ENCODE measurements at regions not wholly inside any gene's neighbourhood (a gene's known extent, or its start where the extent isn't known, plus 50 kb on each side); places are given as distances from the start of the nearest gene placed in this dataset.
"Not testable (repeated sequence)": the region's sequence is repeated elsewhere in the genome, so short reads cannot be mapped to it uniquely, and the experiment has no call there.

DNA sequence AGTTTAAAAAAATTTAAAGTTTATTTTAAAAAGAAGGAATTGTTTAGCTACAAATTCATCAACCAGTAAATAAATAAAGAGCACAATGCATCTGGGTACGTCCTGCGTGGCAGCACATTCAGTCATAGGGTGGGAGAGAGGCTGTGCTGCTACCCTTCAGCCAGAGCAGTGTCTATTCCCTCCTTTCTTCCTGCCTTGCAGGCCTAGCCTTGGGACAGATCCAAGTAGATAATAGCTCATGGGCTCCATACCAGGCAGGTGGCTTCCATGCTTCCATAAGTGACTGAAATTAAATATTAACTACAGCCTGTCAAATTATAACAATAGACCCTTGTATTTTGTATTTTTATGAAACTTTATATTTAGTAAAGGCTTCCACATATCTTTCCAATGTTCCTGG is 408.3 kb upstream of the RGMB start:
- Histone ChIP-seq H3K4me3 (ENCODE audit: low read length) (no peak overlapping the region), H3K9ac (ENCODE audit: low read depth, low read length) (no peak overlapping the region), H3K27me3 (ENCODE audit: insufficient read depth, low read length) (no peaks in the 10 kb centered on the region), H3K4me1 (ENCODE audit: insufficient read depth, low read length) (no peaks in the 10 kb centered on the region), H3K36me3 (ENCODE audit: insufficient read depth, low read length) (no peaks in the 10 kb centered on the region), H3K9me3 (ENCODE audit: insufficient read depth, low read depth, low read length) (peaks cover 3% of the 10 kb centered on the region; the same call in 1 of the 2 replicates), H3K27ac (ENCODE audit: low read depth, low read length) (no peak overlapping the region)
- WGBS: 96% methylated on average over 2 of the region's 2 CpGs

DNA sequence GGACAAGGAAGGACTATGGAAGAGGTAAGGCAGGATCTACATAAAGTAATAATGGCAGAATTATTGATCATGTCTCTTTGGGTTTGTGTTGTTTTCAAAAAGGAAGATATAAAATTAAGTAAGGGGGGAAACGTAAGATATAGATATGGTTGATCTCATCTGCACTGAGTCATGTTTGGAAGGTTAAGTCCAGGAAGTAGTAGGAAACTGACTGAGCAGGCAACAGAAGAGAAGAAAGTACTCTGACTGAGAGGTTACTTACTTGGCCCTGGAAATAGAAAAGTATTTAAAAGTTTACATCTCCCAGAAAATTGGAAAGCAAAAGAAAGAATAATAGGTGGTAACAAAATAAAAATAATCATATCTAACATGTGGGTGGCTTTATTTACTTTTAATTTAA is 405.3 kb upstream of the RGMB start:
- H3K27ac ChIP-seq (ENCODE audit: low read depth, low read length): no peak overlapping the region
- 95% methylated on average over 1 of the region's 1 CpG for WGBS
- no peak overlapping the region for H3K4me3 ChIP-seq (ENCODE audit: low read length)
- no peaks in the 10 kb centered on the region for H3K27me3 ChIP-seq (ENCODE audit: insufficient read depth, low read length)
- no peaks in the 10 kb centered on the region for H3K9me3 ChIP-seq (ENCODE audit: insufficient read depth, low read depth, low read length)
- H3K9ac ChIP-seq (ENCODE audit: low read depth, low read length): no peak overlapping the region
- no peaks in the 10 kb centered on the region for H3K36me3 ChIP-seq (ENCODE audit: insufficient read depth, low read length)
- no peaks in the 10 kb centered on the region for H3K4me1 ChIP-seq (ENCODE audit: insufficient read depth, low read length)

DNA sequence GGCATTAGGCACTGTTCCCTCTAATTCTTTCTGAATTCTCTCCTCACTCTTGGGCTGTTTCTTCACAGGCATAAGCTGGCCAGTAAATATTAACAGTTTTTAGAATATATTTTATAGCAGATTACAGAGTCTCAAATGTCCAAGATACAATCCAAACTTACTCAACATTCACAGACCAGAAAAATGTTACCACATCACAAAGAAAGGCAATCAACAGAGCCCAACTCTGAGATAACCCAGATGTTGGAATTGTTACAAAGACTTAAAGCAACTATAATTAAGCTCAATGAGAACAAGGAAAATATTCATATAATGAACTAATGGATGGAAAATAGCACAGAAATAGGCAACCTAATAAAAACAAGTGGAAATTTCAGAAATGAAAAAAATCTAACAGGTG is 401.1 kb upstream of the RGMB start:
- H3K27me3 ChIP-seq (ENCODE audit: insufficient read depth, low read length): no peaks in the 10 kb centered on the region
- no peaks in the 10 kb centered on the region for H3K36me3 ChIP-seq (ENCODE audit: insufficient read depth, low read length)
- no peak overlapping the region for H3K27ac ChIP-seq (ENCODE audit: low read depth, low read length)
- no peak overlapping the region for H3K4me3 ChIP-seq (ENCODE audit: low read length)
- H3K4me1 ChIP-seq (ENCODE audit: insufficient read depth, low read length): peaks cover 16% of the 10 kb centered on the region; the same call in 1 of the 2 replicates
- no peaks in the 10 kb centered on the region for H3K9me3 ChIP-seq (ENCODE audit: insufficient read depth, low read depth, low read length)
- H3K9ac ChIP-seq (ENCODE audit: low read depth, low read length): no peak overlapping the region

DNA sequence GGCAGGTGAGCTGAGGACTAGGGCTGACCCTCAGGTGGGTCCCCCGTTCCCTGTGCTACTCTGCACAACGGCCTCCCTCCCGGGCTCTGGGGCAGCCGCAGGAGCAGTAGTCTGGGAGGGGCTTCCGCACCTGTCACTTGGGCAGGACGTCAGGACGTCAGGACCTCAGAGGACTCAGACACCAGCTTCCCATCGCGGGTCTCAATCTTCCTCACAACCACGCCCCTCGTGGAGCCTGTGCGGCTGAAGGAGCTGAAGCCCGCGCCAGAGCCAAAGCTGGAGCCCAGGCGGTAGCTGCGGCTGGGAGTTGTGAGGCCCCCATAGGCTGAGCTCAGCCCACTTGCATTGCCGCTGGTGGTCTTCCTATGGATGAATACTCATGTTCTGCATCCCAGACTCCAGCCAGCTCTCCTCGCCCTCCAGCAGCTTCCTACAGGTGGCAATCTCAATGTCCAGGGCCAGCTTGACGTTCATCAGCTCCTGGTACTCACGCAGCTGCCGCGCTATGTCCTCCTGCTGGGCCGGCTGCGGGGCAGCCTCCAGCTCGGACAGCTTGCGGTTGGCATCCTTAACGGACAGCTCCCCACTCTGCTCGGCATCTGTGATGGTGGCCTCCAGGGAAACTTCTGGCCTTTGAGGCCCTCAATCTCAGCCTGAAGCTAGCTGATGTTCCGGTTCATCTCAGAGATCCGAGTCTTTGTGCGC is 381.4 kb upstream of the RGMB start:
- H3K9ac ChIP-seq (ENCODE audit: low read depth, low read length): no peak overlapping the region
- 96% methylated on average over 31 of the region's 31 CpGs for WGBS
- no peak overlapping the region for H3K27ac ChIP-seq (ENCODE audit: low read depth, low read length)
- peaks cover 15% of the 10 kb centered on the region; the same call in 1 of the 2 replicates for H3K4me1 ChIP-seq (ENCODE audit: insufficient read depth, low read length)
- H3K9me3 ChIP-seq (ENCODE audit: insufficient read depth, low read depth, low read length): no peaks in the 10 kb centered on the region
- H3K36me3 ChIP-seq (ENCODE audit: insufficient read depth, low read length): no peaks in the 10 kb centered on the region
- no peaks in the 10 kb centered on the region for H3K27me3 ChIP-seq (ENCODE audit: insufficient read depth, low read length)
- H3K4me3 ChIP-seq (ENCODE audit: low read length): no peak overlapping the region

DNA sequence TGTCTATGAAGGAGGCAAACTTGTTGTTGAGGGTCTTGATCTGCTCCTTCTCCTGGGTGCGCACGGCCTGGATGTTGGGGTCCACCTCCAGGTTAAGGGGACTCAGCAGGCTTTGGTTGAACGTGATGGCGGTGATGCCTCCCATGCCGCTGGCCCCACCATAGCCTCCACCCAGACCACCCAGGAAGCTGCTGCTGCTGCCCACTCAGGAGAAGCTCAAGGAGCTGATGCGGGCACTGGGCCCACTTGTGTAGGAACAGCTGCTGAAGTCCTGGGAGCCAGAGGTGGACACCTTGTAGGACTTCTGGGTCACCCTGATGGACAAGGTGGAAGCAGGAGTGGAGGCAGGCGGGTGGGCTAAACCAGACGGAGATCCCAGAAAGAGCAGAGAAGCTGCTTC is 380.3 kb upstream of the RGMB start:
- H3K9me3 ChIP-seq (ENCODE audit: insufficient read depth, low read depth, low read length); H3K4me3 ChIP-seq (ENCODE audit: low read length); H3K27me3 ChIP-seq (ENCODE audit: insufficient read depth, low read length); H3K27ac ChIP-seq (ENCODE audit: low read depth, low read length); H3K9ac ChIP-seq (ENCODE audit: low read depth, low read length); H3K36me3 ChIP-seq (ENCODE audit: insufficient read depth, low read length): not testable (repeated sequence)
- H3K4me1 ChIP-seq (ENCODE audit: insufficient read depth, low read length): peaks cover 15% of the 10 kb centered on the region; the same call in 1 of the 2 replicates
- 96% methylated on average over 8 of the region's 8 CpGs for WGBS

DNA sequence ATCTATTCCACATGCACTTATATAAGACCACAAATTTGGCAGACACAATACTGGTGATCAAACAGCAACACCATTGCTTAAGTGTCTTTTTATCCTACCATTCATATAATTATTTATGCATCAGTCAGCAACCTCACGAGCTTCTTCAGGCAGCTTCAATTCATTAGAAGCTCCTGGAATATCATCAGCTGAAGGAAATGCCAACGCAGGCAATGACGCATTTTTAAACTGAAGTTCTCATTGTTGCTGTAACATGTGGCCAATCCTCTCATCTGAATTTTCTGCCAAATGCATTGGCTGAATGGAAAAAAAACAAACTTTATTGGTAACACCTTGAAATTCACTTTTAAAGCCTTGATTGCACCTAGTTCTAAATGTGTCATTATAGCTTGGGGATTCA is 376.4 kb upstream of the RGMB start:
- Histone ChIP-seq H3K36me3 (ENCODE audit: insufficient read depth, low read length) (no peaks in the 10 kb centered on the region), H3K27ac (ENCODE audit: low read depth, low read length) (no peak overlapping the region), H3K9me3 (ENCODE audit: insufficient read depth, low read depth, low read length) (no peaks in the 10 kb centered on the region), H3K4me1 (ENCODE audit: insufficient read depth, low read length) (no peaks in the 10 kb centered on the region), H3K9ac (ENCODE audit: low read depth, low read length) (no peak overlapping the region), H3K4me3 (ENCODE audit: low read length) (no peak overlapping the region), H3K27me3 (ENCODE audit: insufficient read depth, low read length) (no peaks in the 10 kb centered on the region)
- 93% methylated on average over 3 of the region's 3 CpGs for WGBS

DNA sequence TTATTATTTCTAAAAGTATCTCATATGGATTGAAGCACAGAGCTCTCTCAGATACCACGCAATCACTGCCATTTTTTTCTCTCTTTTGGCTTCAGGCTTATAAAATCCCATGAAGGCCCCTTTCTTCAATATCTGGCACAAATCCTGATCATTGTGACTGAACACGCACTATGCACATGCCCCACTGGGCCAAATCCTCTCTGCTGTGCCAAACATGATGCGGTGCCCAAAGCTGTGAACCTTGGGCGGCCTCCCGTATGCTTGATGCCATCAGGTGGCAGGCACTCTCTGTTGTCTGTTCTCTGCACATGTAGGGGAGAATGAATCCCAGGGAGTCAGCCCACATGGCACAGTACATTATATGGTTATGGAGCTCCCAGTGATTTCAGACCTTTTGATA is 375.0 kb upstream of the RGMB start:
- Histone ChIP-seq H3K27me3 (ENCODE audit: insufficient read depth, low read length) (no peaks in the 10 kb centered on the region), H3K9ac (ENCODE audit: low read depth, low read length) (no peak overlapping the region), H3K36me3 (ENCODE audit: insufficient read depth, low read length) (no peaks in the 10 kb centered on the region), H3K4me1 (ENCODE audit: insufficient read depth, low read length) (no peaks in the 10 kb centered on the region), H3K9me3 (ENCODE audit: insufficient read depth, low read depth, low read length) (no peaks in the 10 kb centered on the region), H3K27ac (ENCODE audit: low read depth, low read length) (no peak overlapping the region), H3K4me3 (ENCODE audit: low read length) (no peak overlapping the region)
- 96% methylated on average over 5 of the region's 5 CpGs for WGBS

DNA sequence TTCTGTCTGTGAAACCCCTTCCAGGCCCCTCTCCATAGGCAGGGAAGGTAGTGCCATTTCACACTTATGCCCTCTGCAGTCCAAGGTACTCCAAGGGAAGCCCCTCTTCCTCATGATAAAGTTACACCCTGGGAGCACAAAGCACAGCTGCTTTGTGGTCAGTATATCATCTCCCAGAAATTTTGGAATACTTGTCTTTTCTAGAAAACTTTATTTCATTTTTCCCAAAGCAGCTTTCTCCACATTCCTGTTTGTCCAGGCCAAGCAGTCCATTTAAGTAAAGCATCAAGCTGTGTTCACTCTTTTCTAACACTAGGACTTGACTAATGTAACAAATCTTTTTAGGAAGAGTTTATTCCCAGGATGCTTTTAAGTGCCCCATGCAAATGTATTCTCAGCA is 371.8 kb upstream of the RGMB start:
- no peaks in the 10 kb centered on the region for H3K4me1 ChIP-seq (ENCODE audit: insufficient read depth, low read length)
- H3K27ac ChIP-seq (ENCODE audit: low read depth, low read length): no peak overlapping the region
- H3K36me3 ChIP-seq (ENCODE audit: insufficient read depth, low read length): no peaks in the 10 kb centered on the region
- H3K4me3 ChIP-seq (ENCODE audit: low read length): no peak overlapping the region
- H3K9me3 ChIP-seq (ENCODE audit: insufficient read depth, low read depth, low read length): no peaks in the 10 kb centered on the region
- H3K27me3 ChIP-seq (ENCODE audit: insufficient read depth, low read length): no peaks in the 10 kb centered on the region
- H3K9ac ChIP-seq (ENCODE audit: low read depth, low read length): no peak overlapping the region

DNA sequence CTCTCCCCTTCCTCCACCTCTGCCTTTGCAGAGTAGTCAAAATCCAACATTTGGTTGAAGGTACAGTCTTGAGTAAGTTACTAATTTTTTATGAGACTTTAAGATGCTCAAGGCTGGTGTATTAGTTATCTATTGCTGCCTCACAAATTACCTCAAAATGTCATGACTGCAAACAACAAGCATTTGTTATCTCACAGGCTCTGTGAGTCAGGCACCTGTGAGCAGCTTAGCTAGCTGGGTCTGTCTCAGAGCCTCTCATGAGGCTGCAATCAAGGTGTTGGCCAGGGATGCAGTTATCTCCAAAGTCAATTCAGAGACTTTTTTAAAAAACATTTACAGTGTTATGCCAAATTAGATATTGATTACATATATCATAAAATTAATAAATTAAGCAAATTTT is 371.3 kb upstream of the RGMB start:
- no peaks in the 10 kb centered on the region for H3K36me3 ChIP-seq (ENCODE audit: insufficient read depth, low read length)
- H3K27me3 ChIP-seq (ENCODE audit: insufficient read depth, low read length): no peaks in the 10 kb centered on the region

DNA sequence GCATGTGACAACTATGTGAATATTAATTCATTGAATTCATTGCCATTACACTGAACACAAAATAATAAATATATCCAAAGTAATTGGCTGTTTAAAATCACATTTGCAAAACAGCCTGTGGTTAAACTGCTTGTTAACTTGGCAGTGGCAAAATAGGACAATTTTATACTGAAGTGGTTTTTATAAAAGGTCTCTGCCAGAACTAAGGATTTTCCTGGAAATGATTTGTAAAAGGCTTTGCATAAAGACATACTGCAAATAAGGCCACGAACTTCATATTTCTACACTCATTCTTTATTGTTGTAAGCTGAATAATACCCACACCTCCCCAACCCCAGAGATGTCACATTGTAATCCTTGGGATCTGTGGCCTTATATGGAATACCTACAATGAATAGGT is 370.3 kb upstream of the RGMB start:
- H3K4me1 ChIP-seq (ENCODE audit: insufficient read depth, low read length): no peaks in the 10 kb centered on the region
- H3K36me3 ChIP-seq (ENCODE audit: insufficient read depth, low read length): no peaks in the 10 kb centered on the region
- WGBS: 89% methylated on average over 1 of the region's 1 CpG
- no peaks in the 10 kb centered on the region for H3K27me3 ChIP-seq (ENCODE audit: insufficient read depth, low read length)
- H3K9me3 ChIP-seq (ENCODE audit: insufficient read depth, low read depth, low read length): no peaks in the 10 kb centered on the region
- H3K27ac ChIP-seq (ENCODE audit: low read depth, low read length): no peak overlapping the region
- H3K9ac ChIP-seq (ENCODE audit: low read depth, low read length): no peak overlapping the region
- no peak overlapping the region for H3K4me3 ChIP-seq (ENCODE audit: low read length)

More for the DNA sequence above, 371.3 kb upstream of the RGMB start:
- Histone ChIP-seq H3K4me1 (ENCODE audit: insufficient read depth, low read length) (no peaks in the 10 kb centered on the region), H3K27ac (ENCODE audit: low read depth, low read length) (no peak overlapping the region), H3K4me3 (ENCODE audit: low read length) (no peak overlapping the region), H3K9me3 (ENCODE audit: insufficient read depth, low read depth, low read length) (no peaks in the 10 kb centered on the region), H3K9ac (ENCODE audit: low read depth, low read length) (no peak overlapping the region)

DNA sequence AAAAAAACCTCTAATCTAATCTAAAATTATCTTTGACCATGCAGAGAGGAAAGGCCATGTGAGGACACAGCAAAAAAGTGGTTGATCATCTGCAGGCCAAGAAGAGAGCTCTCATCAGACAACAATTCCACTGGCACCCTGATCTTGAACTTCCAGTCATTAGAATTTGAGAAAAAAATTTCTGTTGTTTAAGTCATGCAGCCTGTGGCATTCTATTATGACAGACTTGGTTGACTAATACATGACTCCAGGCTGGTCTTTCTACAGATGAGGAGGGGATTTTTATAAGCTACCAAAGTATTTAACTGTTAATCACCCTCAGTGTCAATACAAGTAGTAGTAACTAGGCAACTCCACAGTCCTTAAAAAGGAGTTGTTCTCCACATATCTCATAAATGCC is 358.5 kb upstream of the RGMB start:
- Histone ChIP-seq H3K27ac (ENCODE audit: low read depth, low read length) (no peak overlapping the region), H3K9me3 (ENCODE audit: insufficient read depth, low read depth, low read length) (no peaks in the 10 kb centered on the region), H3K4me1 (ENCODE audit: insufficient read depth, low read length) (peaks cover 3% of the 10 kb centered on the region; the same call in 1 of the 2 replicates), H3K27me3 (ENCODE audit: insufficient read depth, low read length) (no peaks in the 10 kb centered on the region), H3K36me3 (ENCODE audit: insufficient read depth, low read length) (no peaks in the 10 kb centered on the region), H3K4me3 (ENCODE audit: low read length) (no peak overlapping the region), H3K9ac (ENCODE audit: low read depth, low read length) (no peak overlapping the region)

DNA sequence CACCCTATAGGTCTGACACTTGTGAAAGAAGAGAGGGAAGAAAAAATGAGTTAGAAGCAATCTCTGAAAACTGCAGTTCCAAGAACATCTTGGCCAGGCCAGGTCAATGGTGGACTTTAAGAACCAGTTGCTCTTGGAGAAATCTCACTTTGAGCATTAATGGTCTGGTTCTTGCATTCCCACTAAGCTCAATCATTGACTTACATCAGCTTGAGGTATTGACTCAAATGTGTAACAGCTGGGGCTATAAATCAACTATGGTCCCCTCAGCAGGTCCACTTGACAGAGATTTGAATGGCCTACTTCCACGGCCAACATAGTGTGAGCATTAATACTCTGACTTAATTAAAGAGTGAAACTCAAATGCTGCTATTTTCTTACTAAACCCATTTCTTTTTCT is 357.8 kb upstream of the RGMB start:
- Histone ChIP-seq H3K27ac (ENCODE audit: low read depth, low read length) (no peak overlapping the region), H3K4me1 (ENCODE audit: insufficient read depth, low read length) (peaks cover 8% of the 10 kb centered on the region; the same call in 1 of the 2 replicates), H3K27me3 (ENCODE audit: insufficient read depth, low read length) (no peaks in the 10 kb centered on the region), H3K4me3 (ENCODE audit: low read length) (no peak overlapping the region), H3K9me3 (ENCODE audit: insufficient read depth, low read depth, low read length) (no peaks in the 10 kb centered on the region), H3K36me3 (ENCODE audit: insufficient read depth, low read length) (no peaks in the 10 kb centered on the region), H3K9ac (ENCODE audit: low read depth, low read length) (no peak overlapping the region)
- 86% methylated on average over 1 of the region's 1 CpG for WGBS
